SK-N-MC (cell line): ENCODE measurements at regions not wholly inside any gene's neighbourhood (a gene's known extent, or its start where the extent isn't known, plus 50 kb on each side); places are given as distances from the start of the nearest gene placed in this dataset.

ENCODE experiments used
- EZH2 ChIP-seq: fragments of 200-600 bp; sonication (generic); IDR thresholded peaks from one replicate; pipeline ENCODE4 v1.6.1; 2017; ENCODE audit warnings: antibody characterized with exemption
- POLR2AphosphoS5 ChIP-seq: IDR thresholded peaks from 2 replicates; pipeline ENCODE4 v1.6.1; 2012; ENCODE audit warnings: mild to moderate bottlenecking, low read depth, low read length, borderline replicate concordance

GRCh38 chr6:54991761-54992330, 145.3 kb downstream of the FAM83B start:
- TF ChIP-seq POLR2AphosphoS5 (no peak), EZH2 (no peak)
